ENCODE measurements at regions not wholly inside any gene's neighbourhood (a gene's known extent, or its start where the extent isn't known, plus 50 kb on each side); places are given as distances from the start of the nearest gene placed in this dataset.

- TF ChIP-seq CTCF (IDR thresholded peaks at IDR 0.05): no peak
- TF ChIP-seq POLR2A (IDR thresholded peaks at IDR 0.05): no peak
Observed at GRCh38 chr7:46854958-46855473, 726.9 kb downstream of the TNS3 start.
